Endodermal cell (in vitro differentiated cells): ENCODE measurements at regions not wholly inside any gene's neighbourhood (a gene's known extent, or its start where the extent isn't known, plus 50 kb on each side); places are given as distances from the start of the nearest gene placed in this dataset.
A peak's percentile ranks its signal among the peaks of the same experiment; 100 is the strongest.

ENCODE experiments used
- DNase-seq: peaks from one replicate; pipeline ENCODE4 v3.0.0-alpha.2; 2017
- H3K27ac ChIP-seq: 2 replicates; pipeline ENCODE4 v1.5.1; 2013; ENCODE audit warnings: mild to moderate bottlenecking, low read depth, low read length, moderate library complexity
- H3K27me3 ChIP-seq: 2 replicates; pipeline ENCODE4 v1.6.1; 2013; ENCODE audit warnings: mild to moderate bottlenecking, low read length, moderate library complexity; ENCODE audit not compliant: insufficient read depth, control insufficient read depth, poor library complexity, severe bottlenecking
- H3K36me3 ChIP-seq: 2 replicates; pipeline ENCODE4 v1.7.0; 2013; ENCODE audit warnings: mild to moderate bottlenecking, low read length, moderate library complexity; ENCODE audit not compliant: control insufficient read depth, insufficient read depth
- H3K4me1 ChIP-seq: one replicate; pipeline ENCODE4 v1.7.0; 2013; ENCODE audit warnings: low read length; ENCODE audit not compliant: control insufficient read depth, insufficient read depth
- H3K4me3 ChIP-seq: 2 replicates; pipeline ENCODE4 v1.5.1; 2013; ENCODE audit warnings: mild to moderate bottlenecking, low read length, moderate library complexity
- H3K9ac ChIP-seq: 2 replicates; pipeline ENCODE4 v1.6.1; 2013; ENCODE audit warnings: mild to moderate bottlenecking, low read length, moderate library complexity; ENCODE audit not compliant: poor library complexity, severe bottlenecking; ENCODE audit errors: extremely low read depth
- H3K9me3 ChIP-seq: 2 replicates; pipeline ENCODE4 v1.6.1; 2013; ENCODE audit warnings: mild to moderate bottlenecking, low read length, moderate library complexity; ENCODE audit not compliant: control insufficient read depth
- H3K27ac Mint-ChIP-seq: 2 replicates; pipeline ENCODE4 v1.8.0; 2020; ENCODE audit warnings: mixed read lengths
- H3K27me3 Mint-ChIP-seq: 2 replicates; pipeline ENCODE4 v1.8.0; 2021; ENCODE audit warnings: mild to moderate bottlenecking, mixed read lengths; ENCODE audit not compliant: insufficient read depth
- H3K36me3 Mint-ChIP-seq: 2 replicates; pipeline ENCODE4 v1.8.0; 2020; ENCODE audit warnings: low read depth, mixed read lengths
- H3K4me1 Mint-ChIP-seq: 2 replicates; pipeline ENCODE4 v1.8.0; 2020; ENCODE audit warnings: mixed read lengths
- H3K4me3 Mint-ChIP-seq: 2 replicates; pipeline ENCODE4 v1.8.0; 2020; ENCODE audit warnings: mild to moderate bottlenecking, moderate library complexity, mixed read lengths
- H3K9me3 Mint-ChIP-seq: 2 replicates; pipeline ENCODE4 v1.8.0; 2020; ENCODE audit warnings: mild to moderate bottlenecking, mixed read lengths
- WGBS, 2 experiments: methylation state at CpG; one replicate each; pipeline versions ENCODE4 v1.1.5 to v1.1.7; 2013; ENCODE audit warnings: missing lambda C conversion rate in 2 of 2, mixed read lengths in 1 of 2; ENCODE audit not compliant: insufficient coverage in 1 of 2, insufficient read length in 1 of 2; 5-methylcytosine and 5-hydroxymethylcytosine counted together
- TF ChIP-seq, protein P1 (sequence below): fragments of 200-600 bp; sonication (generic); conservative IDR thresholded peaks from 2 replicates; pipeline ENCODE4 v1.5.0; 2021; ENCODE audit warnings: antibody characterized with exemption, mild to moderate bottlenecking

DNA sequence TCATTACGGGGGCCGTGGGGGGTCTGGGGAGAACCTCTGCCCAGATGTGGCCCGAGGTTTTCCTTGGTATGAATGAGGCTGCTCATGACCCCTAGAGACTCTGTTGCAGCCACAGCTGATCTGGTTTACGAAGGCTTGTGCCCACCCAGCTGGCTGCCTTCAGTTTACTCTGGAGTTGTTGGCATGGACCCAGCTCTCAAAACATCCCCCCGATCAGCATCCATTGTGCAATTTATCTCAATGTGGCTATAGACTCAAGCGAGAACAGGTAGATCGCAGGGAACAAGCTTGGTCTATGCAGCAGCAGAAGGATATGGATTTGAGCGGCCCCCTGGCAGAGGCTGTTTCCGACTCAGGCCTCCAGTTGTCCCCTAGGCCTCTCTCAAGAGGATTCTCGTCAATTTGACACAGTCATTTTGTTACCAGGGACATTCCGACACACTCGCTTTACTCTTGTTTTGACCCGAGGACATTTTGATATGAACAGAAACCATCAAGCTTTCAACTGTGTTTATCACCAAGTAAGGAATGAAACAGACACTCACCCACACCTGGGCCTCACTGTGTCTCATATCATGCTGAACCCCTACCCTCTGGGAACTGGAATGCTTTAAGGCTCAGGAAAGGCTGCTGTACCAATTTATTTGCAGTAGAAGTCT, 161.5 kb downstream of the KATNAL1 start:
- no peaks in the 10 kb centered on the region for H3K36me3 ChIP-seq
- H3K27ac ChIP-seq = no peak overlapping the region
- Mint-ChIP-seq H3K36me3 (no peaks in the 10 kb centered on the region), H3K27me3 (no peaks in the 10 kb centered on the region), H3K27ac (no peak overlapping the region), H3K4me3 (no peak overlapping the region), H3K4me1 (no peaks in the 10 kb centered on the region), H3K9me3 (peaks cover 4% of the 10 kb centered on the region)
- H3K4me1 ChIP-seq = no peaks in the 10 kb centered on the region
- DNase-seq = no peak
- TF ChIP-seq, protein P1, sequence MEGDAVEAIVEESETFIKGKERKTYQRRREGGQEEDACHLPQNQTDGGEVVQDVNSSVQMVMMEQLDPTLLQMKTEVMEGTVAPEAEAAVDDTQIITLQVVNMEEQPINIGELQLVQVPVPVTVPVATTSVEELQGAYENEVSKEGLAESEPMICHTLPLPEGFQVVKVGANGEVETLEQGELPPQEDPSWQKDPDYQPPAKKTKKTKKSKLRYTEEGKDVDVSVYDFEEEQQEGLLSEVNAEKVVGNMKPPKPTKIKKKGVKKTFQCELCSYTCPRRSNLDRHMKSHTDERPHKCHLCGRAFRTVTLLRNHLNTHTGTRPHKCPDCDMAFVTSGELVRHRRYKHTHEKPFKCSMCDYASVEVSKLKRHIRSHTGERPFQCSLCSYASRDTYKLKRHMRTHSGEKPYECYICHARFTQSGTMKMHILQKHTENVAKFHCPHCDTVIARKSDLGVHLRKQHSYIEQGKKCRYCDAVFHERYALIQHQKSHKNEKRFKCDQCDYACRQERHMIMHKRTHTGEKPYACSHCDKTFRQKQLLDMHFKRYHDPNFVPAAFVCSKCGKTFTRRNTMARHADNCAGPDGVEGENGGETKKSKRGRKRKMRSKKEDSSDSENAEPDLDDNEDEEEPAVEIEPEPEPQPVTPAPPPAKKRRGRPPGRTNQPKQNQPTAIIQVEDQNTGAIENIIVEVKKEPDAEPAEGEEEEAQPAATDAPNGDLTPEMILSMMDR = no peak
- no peaks in the 10 kb centered on the region for H3K27me3 ChIP-seq
- H3K9me3 ChIP-seq = no peaks in the 10 kb centered on the region
- WGBS, 2 experiments = 93 to 97% methylated on average over 13 of the region's 13 CpGs
- H3K4me3 ChIP-seq = no peak overlapping the region
- no peak overlapping the region for H3K9ac ChIP-seq

DNA sequence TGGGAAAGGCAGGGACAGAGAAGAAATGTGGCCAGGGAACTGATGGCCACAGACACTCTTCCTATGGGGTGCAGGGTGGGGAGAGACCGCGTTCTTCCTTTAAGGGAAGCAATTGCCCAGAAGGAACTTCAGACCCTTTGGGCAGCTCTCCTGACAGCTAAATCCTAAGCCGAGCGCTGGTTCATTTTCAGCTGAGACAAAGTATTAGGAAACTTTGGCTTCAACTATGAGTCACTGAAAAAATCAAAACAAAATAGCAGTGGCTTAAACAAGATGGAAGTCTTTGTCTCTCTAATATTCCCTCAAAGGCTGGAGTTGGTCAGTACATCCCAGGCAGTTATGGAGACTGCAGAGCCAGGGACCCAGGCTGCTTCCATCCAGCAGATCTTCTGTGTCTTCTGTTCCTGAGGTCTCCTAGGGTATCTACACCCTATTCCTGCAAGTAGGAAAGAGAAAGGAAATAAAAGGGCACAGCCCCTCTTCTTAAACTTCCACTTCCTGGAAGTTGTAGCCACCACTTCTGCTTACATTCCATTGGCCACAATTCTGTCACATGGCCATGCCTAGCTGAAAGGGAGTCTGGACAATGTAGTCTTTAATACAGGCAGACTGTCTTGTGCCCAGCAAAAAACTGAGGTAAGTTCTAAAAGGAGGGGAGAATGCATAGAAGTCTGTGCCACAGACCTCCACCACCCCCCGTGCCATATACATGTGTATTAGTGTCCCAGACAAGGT, 163.5 kb downstream of the KATNAL1 start:
- Histone ChIP-seq H3K36me3 (no peaks in the 10 kb centered on the region), H3K4me1 (no peaks in the 10 kb centered on the region), H3K9ac (no peak overlapping the region), H3K27ac (no peak overlapping the region), H3K27me3 (no peaks in the 10 kb centered on the region), H3K9me3 (no peaks in the 10 kb centered on the region), H3K4me3 (no peak overlapping the region)
- WGBS, 2 experiments = 97 to 98% methylated on average over 4 to 5 of the region's 5 CpGs
- Mint-ChIP-seq H3K9me3 (peaks cover 4% of the 10 kb centered on the region), H3K27ac (peak overlapping the region; percentile 72), H3K36me3 (no peaks in the 10 kb centered on the region), H3K27me3 (peaks cover 2% of the 10 kb centered on the region), H3K4me3 (no peak overlapping the region), H3K4me1 (no peaks in the 10 kb centered on the region)
- TF ChIP-seq, protein P1 = no peak
- no peak for DNase-seq

DNA sequence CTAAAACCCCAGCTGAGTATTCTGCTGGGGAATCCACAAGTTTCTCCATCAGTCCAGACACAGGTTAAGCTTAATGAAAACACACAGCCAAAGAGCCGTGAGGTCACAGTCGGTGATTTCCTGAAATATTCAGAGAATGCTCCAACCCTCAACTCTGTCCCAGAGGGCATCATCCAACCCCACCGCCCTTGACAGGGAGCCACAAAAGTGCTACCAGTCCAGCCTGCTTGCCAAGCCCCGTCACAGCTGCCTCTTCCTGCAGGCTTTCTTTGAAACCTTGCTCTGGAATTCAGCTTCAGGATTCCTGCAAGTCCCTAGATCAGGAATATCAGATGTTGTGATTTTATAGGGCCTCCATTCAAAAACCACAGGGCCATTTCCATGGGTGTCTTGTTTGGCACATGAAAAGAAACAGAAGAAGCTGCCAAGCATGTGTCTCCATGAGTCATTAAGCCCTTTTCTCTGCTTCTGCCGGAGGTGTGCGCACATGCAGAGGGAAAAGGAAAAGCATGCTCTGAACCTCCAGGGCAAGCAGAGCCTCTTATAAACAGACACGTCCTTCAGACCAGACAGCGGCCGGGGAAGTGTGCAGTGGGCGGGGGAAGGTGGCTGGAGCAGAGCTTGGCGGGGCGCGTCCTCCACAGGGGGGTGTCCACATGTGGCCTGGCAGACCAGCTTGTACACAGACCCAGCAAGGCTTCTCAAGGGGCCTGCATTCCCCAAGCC, 164.7 kb downstream of the KATNAL1 start:
- H3K27me3 Mint-ChIP-seq = peaks cover 2% of the 10 kb centered on the region

More for the DNA sequence above, 164.7 kb downstream of the KATNAL1 start:
- TF ChIP-seq, protein P1 = no peak
- no peaks in the 10 kb centered on the region for H3K9me3 ChIP-seq
- Mint-ChIP-seq H3K4me3 (no peak overlapping the region), H3K36me3 (no peaks in the 10 kb centered on the region), H3K27ac (peak overlapping the region; percentile 5), H3K4me1 (peaks cover 8% of the 10 kb centered on the region), H3K9me3 (peaks cover 4% of the 10 kb centered on the region)
- peak; percentile 71 for DNase-seq
- H3K27ac ChIP-seq = peak overlapping the region; percentile 11
- no peaks in the 10 kb centered on the region for H3K36me3 ChIP-seq
- no peaks in the 10 kb centered on the region for H3K27me3 ChIP-seq
- no peak overlapping the region for H3K9ac ChIP-seq
- no peak overlapping the region for H3K4me3 ChIP-seq
- WGBS, 2 experiments = 74 to 87% methylated on average over 13 of the region's 13 CpGs
- H3K4me1 ChIP-seq = peaks cover 3% of the 10 kb centered on the region
